ENCODE measurements at regions not wholly inside any gene's neighbourhood (a gene's known extent, or its start where the extent isn't known, plus 50 kb on each side); places are given as distances from the start of the nearest gene placed in this dataset.
"Not testable (repeated sequence)": the region's sequence is repeated elsewhere in the genome, so short reads cannot be mapped to it uniquely, and the experiment has no call there.

DNA sequence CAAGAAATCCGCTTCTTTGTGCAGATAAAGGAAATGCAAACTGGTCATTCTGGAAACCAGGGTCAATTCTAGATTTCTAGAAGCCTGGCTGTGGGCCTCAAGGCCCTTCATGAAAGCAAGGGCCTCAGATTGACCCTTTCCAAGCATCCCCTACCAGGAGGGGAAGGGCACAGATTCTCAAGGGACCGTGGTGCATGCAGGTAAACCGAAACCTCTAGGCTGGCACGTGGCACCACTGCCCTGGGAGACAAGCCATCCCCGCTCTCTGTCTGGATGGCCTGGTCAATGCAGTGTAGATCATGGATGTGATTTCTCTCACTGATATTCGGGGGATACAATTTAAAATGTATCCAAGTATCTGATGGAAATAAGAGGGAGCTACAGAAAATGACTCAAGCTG, 69.4 kb downstream of the TOMM20 start:
- no peak for DNase-seq (ENCODE audit: low read depth in 1 of 2, low spot score in 1 of 2)

DNA sequence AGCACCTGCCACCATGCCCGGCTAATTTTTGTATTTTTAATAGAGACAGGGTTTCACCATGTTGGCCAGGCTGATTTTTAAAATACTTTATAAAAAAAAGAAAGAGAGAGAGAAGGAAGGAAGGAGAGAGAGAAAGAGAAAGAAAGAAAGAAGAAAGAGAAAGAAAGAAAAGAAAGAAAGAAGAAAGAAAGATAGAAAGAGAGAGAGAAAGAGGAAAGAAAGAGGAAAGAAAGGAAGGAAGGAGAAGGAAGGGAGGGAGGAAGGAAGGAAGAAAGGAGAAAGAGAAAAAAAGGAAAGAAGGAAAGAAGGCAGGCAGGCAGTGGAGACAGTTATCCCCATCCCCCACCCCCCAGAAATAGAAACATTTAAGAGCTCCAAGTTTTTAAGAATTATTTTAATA, 69.9 kb downstream of the TOMM20 start:
- DNase-seq (ENCODE audit: low read depth in 1 of 2, low spot score in 1 of 2): no peak

DNA sequence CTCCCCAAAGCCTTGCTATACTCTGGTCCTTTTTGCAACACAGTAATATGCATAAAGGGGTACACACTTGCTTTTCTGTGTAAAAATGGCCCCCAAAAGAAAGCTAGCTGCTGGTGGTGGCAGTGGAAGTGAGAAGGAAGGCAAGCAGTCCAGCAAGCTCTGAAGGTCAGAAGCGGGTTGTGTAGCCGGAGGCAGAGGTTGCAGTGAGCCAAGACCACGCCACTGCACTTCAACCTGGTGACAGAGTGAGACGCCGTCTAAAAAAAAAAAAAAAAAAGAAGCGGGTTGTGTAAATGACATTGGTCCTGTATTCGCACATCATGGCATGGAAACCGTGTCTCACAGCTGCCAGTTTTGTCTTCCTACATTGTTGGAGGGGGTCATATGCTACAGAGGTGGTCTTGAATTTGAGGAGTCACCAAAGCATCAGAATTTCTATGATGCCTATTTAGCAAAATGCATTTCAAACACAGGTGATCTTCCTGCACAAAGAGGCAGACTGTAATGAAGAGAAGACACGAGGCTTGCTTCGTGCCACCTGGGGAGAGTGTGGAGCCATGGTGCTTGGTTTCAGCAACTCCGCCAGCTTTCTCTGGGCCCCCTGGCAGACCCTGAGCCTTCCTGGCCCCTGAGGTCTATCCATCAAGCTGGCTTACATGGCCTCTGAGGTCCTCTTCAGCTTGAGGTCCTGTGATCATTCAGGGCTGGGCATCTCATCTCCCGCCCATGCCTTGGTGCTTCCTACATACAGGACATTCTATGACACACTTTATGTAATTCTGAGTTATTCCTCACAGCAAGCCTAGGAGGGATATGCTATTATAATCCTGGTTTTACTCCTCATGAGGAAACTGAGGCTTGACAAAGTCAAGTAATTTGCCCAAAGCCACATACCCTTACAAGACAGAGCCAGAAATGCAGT, 71.0 kb downstream of the TOMM20 start:
- DNase-seq (ENCODE audit: low read depth in 1 of 2, low spot score in 1 of 2): no peak

DNA sequence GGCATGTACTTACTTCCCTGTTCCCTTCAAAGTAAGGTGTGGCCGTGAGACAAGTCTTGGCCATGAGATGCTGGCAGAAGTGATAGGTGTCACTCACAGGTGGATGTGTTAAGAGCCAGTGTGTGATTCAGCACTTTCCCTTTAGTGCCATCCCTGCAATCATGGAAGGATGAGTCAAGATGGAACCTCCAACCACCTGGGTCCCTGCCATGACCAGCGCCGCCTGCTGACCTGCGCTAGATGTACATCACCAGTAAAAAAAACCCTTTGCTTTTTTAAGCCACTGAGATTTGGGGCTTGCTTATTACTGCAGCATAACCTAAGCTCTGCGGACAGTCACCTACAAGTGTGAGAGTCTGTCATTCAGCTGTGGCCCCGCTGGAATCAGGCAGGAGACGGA, 71.7 kb downstream of the TOMM20 start:
- DNase-seq (ENCODE audit: low read depth in 1 of 2, low spot score in 1 of 2): no peak

DNA sequence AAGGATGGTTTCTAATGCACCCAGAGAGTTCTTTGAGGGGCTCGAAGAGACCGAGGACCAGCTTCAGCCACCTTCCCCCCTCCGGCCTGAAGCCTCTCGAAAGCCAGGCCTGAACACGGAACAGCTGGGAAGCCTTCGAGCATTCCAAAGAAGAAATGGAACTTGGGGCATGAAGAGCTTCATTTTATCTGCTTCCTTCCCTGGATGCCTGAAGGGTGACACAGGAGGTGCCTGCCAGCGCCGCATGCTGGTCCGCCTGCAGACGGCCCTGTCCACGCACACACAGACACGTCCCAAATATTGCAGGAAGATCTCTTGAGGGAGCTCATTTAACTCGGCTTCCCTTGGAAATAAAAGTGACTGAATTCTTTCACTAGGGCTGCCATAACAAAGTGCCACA, 73.7 kb downstream of the TOMM20 start:
- no peak for DNase-seq (ENCODE audit: low read depth in 1 of 2, low spot score in 1 of 2)

DNA sequence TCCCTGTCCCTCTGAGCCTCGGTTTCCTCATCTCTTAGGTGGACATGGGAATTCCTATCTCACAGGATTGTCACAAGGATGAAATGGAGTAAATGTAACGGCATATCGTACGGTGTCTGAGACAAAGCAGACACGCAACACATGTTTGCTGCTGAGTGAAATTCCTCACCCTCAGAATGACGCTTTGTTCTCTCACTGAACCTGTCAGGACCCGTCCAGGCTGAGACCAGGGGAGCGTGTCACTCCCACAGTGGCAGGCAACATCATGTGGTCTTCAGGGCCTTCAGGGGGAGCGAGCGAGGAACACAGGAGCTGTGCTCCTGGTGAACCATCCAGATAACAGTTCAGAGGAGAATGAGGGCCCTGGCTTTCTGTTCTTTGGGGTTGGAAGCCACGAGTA, 74.2 kb downstream of the TOMM20 start:
- no peak for DNase-seq (ENCODE audit: low read depth in 1 of 2, low spot score in 1 of 2)

DNA sequence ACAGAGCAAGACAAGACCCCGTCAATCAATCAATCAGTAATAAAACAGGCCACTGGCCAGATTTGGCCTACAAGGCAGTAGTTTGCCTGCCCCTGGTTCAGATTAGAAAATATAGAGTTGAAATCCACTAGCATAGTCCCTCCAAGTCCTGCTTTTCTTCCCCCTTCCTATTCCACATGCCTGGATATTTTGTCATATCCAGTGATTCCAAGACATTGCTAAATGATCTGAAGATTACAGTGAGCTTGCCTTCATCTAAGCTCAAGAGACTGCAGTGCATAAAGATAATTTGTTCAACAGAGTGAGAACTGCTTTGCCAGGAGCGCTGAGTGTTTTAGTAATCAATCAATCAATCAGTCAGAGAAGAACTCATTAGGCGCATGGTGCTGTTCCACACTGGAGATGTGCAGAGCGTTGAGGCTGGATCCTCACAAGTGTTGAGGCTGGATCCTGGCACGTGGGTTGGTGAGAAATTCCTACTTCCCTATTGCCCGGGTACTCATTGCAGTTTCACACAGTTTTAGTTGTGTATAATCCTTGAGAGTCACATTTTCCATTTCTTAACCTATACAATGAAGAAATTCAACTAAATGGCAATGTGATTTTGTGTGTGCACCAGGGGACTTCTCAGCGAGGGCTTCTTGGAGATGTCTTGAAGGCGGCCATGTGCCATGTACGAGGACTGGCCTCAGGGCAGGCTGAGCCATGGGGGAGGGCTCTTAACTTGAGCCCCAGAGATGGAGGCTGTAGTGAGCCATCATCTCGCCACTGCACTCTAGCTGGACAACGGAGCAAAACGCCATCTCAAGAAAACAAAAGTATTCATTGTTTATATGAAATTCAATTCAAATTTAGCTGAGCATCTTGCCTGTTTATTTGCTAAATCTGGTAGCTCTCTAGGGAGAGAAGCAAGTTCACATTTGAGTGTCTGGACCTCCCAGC, 76.3 kb downstream of the TOMM20 start:
- no peak for DNase-seq (ENCODE audit: low read depth in 1 of 2, low spot score in 1 of 2)

DNA sequence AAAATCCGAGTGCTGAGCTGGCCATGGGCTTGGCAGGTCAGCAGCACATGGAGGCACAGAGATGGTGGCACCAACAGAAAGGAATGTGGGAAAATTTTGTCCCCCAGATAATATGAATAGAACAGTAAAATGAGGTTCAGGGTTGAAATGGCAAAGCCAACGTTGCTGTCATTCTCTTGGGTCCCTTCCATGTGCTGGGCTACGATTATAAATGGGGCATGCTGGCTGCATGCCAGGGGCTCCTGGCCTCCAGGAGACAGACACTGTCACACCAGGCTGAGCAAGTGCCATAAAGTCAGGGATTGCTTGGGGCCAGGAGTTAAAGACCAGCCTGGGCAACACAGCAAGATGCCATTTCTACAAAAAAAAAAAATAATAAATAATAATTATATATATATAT, 77.1 kb downstream of the TOMM20 start:
- no peak for DNase-seq (ENCODE audit: low read depth in 1 of 2, low spot score in 1 of 2)

DNA sequence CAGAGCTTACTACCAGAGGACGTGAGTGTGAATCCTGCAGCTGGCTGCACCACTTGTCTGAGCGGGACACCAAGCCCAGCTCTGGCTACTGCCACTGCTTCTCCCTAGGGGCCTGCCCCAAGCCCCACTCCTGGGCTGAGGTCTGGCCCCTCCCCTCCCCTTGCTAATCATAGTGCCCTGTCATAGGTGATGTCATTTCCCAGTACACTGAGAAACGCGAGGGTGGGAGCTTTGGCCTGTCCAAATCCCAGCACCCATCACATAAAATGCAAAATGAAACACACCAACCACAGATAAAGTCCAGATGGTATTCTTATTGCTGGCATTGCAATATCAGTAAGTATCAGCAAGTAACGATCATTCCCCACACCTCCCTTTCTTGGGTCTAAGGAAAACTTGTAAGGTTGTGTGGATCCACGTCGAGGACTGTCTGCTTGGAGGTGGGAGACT, 77.7 kb downstream of the TOMM20 start:
- DNase-seq (ENCODE audit: low read depth in 1 of 2, low spot score in 1 of 2): no peak

DNA sequence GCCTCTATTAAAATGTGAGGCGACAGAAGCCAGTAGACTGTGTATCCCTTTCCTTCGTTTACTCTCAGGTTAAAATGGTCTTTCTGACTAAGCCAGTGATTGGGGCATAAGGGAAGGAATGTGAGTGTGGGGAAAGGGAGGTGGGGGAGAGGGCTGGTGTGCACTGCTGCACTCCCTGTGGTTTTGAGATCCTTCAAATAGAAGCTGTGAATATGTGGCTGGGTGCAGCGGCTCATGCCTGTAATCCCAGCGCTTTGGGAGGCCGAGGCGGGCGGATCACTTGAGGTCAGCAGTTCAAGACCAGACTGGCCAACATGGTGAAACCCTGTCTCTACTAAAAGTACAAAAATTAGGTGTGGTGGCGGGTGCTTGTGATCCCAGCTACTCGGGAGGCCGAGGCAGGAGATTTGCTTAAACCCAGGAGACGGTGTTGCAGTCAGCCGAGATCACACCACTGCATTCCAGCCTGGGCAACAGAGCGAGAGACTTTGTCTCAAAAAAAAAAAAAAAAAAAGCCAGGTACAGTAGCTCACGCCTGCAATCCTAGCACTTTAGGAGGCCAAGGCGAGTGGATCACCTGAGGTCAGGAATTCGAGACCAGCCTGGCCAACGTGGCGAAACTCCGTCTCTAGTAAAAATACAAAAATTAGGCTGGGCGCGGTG, 78.8 kb downstream of the TOMM20 start:
- DNase-seq (ENCODE audit: low read depth in 1 of 2, low spot score in 1 of 2): not testable (repeated sequence)

DNA sequence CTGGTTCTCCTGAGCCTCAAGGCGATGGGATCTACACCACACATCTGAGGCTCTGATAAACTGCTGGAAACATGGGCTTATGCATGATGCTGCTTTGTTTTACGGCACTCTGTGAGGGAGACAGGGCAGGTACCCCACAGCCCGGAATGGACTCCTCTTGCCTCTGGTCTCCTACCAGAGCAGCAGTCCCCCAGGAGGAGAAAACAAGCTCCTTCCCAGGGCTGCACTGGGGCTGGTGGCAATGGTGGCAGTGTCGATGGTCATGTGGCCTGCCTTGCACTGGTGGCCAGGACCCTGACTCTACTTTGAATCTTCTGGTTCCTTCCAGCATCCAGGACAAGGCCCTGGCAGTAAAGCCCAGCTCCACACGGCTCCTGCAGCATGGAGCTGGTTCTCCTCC, 79.4 kb downstream of the TOMM20 start:
- DNase-seq (ENCODE audit: low read depth in 1 of 2, low spot score in 1 of 2): no peak

DNA sequence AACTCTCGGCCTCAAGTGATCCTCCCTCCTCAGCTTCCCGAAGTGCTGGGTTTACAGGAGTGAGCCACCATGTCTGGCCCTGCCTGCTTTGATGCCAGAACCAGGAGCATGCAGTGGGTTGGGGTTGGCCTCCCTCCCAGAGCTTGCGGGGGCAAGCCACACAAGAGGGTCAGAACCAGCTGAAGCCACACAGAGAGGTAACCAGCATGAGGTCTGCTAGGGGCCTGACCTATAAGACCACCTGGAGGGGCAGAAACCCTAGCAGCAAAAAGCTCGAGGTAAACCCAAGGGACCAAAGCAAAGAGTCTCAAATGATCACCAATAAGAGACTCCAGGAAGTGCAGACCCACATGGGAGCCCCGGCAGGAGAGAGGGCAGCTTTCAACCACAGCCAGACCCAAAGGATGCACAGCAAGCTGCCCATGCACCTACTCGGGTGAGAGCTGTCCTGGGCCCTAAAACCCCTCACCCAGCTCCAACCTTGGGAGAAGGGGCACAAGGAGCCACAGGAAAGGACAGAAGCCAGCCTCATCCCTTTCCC, 81.2 kb downstream of the TOMM20 start:
- DNase-seq (ENCODE audit: low read depth in 1 of 2, low spot score in 1 of 2): no peak

DNA sequence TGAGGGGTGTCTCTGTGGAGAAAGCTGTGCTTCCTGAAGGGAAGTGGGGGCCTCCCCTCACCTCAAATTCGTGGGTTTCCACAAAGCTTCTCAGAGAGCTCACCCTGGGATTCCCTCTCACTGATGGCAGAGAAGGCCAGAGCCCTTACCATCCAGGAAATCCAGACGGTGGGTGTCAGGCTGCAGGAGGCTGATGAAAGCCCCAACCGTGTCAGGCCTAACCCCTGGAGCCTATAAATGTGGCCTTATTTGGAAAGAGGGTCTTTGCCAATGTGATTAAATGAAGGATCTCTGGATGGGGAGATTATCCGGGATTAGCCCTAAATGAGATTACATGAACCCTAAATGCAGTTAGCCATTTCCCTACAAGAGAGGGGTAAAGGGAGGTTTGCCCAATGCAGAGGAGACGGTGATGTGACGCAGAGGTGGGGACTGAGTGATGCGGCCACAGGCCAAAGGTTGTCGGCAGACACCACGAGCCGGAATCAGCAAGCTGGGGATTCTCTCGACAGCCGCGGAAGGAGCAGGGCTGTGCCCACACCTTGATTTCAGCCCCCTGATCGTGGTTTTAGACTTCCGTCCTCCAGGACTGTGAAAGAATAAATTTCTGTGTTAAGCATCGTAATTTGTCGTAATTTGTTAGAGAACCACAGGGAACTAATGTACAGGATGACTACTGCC, 82.6 kb downstream of the TOMM20 start:
- no peak for DNase-seq (ENCODE audit: low read depth in 1 of 2, low spot score in 1 of 2)

DNA sequence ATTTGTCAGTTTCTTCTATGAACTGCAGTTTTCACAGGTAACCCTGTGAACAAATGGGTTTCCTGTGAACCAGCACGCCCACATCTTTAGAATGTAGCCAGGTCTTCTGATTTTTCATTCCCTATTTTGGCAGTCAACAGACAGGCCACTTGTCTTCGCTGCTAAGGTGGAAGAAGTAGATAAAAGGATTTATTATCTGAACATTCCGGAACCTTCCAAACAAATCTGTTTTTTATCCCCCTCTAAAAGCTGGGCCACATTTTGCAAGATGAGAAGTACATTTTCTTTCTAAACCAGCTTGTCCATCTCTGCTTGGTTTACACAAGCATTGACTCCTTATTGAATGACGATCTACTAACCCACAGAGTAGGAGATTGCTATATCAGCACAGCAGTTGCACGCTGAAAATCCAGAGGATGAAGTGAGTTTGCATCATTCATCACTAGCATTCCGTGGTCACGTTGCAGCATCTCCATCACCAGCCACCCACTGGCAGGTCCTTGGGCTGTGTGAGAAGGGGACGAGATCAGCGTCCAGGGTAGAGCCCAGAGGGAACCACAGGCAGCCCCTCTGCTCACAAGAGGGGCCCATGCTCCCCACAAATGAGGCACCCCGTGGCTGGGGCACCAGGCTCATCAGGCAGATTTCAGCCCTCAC, 83.5 kb downstream of the TOMM20 start:
- no peak for DNase-seq (ENCODE audit: low read depth in 1 of 2, low spot score in 1 of 2)

DNA sequence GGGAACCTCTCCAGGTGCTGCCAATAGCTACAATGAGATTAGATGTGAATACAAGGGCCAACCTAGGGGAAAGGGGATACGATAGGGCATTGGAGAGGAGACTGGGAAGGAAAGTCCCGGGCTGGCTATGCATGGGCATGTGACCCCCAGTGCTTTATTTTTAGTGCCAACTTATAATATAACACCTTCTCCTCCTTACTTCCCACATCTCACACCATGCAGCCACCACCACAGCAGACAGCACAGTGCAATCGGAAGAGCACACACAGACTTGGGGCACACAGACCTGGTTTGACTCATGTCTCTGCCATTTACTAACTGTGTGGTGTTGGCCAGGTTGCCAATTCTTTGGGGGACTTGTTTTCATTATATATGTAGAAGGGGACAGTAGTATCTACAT, 85.4 kb downstream of the TOMM20 start:
- DNase-seq (ENCODE audit: low read depth in 1 of 2, low spot score in 1 of 2): no peak

DNA sequence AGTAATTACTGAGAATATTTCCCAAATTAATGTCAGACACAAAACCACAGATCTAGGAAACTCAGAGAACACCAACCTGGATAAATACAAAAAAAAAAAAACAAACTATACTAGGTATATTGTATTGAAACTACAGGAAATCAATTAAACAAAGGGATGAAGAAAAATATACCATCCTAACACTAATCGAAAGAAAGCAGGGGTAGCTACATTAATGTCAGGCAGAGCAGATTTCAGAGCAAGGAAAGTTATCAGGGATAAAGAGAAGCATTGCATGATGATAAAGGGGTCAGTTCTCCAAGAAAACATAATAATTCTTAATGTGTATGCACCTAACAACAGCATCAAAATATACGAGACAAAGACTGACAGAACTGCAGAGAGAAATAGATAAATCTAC, 89.9 kb downstream of the TOMM20 start:
- DNase-seq (ENCODE audit: low read depth in 1 of 2, low spot score in 1 of 2): no peak

DNA sequence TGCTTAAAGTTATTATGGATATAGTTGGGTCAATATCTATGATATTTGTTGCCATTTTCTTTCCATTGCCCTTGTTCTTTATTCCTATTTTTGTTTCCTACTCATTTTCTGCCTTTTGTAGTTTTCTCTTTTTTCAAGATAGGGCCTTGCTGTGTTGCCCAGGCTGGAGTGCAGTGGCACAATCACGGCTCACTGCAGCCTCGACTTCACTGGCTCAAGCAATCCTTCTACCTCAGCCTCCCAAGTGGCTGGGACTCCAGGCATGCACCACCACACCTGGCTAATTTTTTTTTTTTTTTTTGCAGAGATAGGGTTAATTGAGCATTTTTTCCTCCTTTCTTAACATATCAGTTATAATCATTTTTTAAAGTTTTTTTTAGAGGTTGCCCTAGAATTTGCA, 92.7 kb downstream of the TOMM20 start:
- DNase-seq (ENCODE audit: low read depth in 1 of 2, low spot score in 1 of 2): no peak

DNA sequence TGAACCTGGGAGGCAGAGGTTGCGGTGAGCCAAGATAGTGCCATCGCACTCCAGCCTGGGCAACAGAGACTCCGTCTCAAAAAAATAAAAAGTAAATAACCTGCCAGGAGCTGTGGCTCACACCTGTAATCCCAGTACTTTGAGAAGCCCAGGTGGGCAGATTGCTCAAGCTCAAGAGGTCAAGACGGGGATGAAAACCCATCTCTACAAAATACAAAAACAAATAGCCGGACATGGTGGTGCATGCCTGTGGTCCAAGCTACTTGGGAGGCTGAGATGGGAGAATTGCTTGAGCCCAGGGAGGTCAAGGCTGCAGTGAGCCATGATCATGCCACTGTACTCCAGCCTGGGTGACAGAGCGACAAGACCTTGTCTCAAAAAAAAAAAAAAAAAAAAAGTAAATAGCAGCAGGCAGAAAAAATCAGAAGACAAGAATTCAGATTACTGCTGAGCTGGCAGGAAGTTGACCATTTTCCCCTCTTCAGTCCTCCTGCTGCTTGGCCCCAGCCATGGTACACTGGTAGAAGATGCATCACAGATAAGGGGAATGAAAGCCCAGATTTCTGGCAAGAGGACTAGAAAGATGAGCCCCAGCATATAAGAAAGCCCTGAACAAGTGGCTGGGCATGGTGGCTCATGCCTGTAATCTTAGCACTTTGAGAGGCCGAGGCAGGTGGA, 97.6 kb downstream of the TOMM20 start:
- DNase-seq (ENCODE audit: low read depth in 1 of 2, low spot score in 1 of 2): no peak

DNA sequence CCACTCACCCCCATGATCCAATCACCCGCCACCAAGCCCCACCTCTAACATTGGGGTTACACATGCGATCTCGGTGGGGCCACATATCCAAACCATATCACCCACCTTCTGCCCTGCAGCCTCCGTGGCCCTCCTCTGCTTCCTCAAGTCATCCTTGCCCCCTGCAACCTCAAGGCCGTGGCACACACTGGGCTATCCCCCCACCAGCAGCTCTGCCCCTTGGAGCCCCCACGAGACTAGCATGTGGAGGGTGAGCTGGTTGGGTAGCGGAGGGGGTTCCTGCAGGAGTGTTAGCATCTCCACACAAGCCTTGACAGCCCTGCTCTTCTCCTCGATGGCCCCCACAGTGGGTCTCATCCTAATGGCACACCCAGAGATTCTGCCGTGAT, 100.8 kb downstream of the TOMM20 start:
- DNase-seq (ENCODE audit: low read depth in 1 of 2, low spot score in 1 of 2): no peak
